ENCODE measurements at regions not wholly inside any gene's neighbourhood (a gene's known extent, or its start where the extent isn't known, plus 50 kb on each side); places are given as distances from the start of the nearest gene placed in this dataset.

GRCh38 chr17:83176623-83177583 lies 97.5 kb downstream of the METRNL start:
- FAIRE-seq = no peak
- DNase-seq (ENCODE audit: low spot score in 2 of 2) = no peak

- DNase-seq (ENCODE audit: low spot score in 2 of 2) (no peak), FAIRE-seq (no peak)
Observed at GRCh38 chr17:83177611-83178532, 98.5 kb downstream of the METRNL start.

GRCh38 chr17:83178533-83179304 lies 99.3 kb downstream of the METRNL start:
- FAIRE-seq (no peak), DNase-seq (ENCODE audit: low spot score in 2 of 2) (no peak)

GRCh38 chr17:83179374-83179773 lies 100.0 kb downstream of the METRNL start:
- DNase-seq (ENCODE audit: low spot score in 2 of 2) (no peak), FAIRE-seq (no peak)

- DNase-seq (ENCODE audit: low spot score in 2 of 2) (no peak), FAIRE-seq (no peak)
Observed at GRCh38 chr17:83179811-83180210, 100.4 kb downstream of the METRNL start.

- no peak for FAIRE-seq
- DNase-seq (ENCODE audit: low spot score in 2 of 2) = no peak
Observed at GRCh38 chr17:83180264-83180995, 101.0 kb downstream of the METRNL start.

- DNase-seq (ENCODE audit: low spot score in 2 of 2) (no peak), FAIRE-seq (no peak)
Observed at GRCh38 chr17:83180996-83181481, 101.6 kb downstream of the METRNL start.

GRCh38 chr17:83181991-83182619 lies 102.7 kb downstream of the METRNL start:
- no peak for FAIRE-seq
- DNase-seq (ENCODE audit: low spot score in 2 of 2) = no peak

- FAIRE-seq (no peak), DNase-seq (ENCODE audit: low spot score in 2 of 2) (no peak)
Observed at GRCh38 chr17:83182620-83183101, 103.3 kb downstream of the METRNL start.

DNA sequence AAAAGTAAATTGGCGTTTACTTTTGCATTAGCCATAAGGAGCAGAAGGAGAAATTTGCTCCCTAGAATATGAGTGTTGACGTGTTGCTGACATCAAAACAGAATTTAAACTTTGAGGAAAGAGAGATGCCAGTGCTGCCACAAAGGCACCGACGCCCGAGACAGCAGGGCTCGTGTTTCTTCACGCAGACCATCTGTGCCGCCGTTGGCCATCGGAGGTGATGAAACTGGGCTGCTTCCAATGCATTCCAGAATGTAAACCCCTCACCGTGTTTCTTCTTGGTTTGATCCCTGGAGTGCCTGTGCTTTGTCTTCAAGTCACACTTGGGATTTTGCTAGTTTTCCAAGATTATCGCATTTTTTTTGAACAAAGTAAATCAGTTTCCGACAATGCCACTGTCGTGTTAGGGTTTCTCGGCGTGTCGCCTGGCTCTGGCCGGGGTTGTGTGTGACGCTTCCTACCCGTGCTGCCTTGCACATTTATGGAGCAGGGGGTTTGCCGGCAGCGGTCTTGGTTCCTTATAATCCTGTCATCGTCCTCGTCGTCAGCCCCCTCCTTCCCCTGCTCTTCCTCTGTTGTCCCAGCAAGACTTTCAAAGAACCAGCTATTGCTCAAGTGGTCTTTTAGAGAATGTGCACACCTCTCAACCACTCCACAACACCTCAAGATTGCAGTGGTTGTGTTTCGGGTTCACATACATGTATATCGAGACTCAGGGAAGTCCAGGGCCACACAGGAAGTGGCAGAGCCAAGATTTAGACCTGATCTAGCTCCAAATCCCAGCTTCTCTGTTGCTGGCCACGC lies 103.9 kb downstream of the METRNL start:
- DNase-seq (ENCODE audit: low spot score in 2 of 2) = no peak
- no peak for FAIRE-seq

- FAIRE-seq (no peak), DNase-seq (ENCODE audit: low spot score in 2 of 2) (no peak)
Observed at GRCh38 chr17:83183951-83184506, 104.6 kb downstream of the METRNL start.

DNA sequence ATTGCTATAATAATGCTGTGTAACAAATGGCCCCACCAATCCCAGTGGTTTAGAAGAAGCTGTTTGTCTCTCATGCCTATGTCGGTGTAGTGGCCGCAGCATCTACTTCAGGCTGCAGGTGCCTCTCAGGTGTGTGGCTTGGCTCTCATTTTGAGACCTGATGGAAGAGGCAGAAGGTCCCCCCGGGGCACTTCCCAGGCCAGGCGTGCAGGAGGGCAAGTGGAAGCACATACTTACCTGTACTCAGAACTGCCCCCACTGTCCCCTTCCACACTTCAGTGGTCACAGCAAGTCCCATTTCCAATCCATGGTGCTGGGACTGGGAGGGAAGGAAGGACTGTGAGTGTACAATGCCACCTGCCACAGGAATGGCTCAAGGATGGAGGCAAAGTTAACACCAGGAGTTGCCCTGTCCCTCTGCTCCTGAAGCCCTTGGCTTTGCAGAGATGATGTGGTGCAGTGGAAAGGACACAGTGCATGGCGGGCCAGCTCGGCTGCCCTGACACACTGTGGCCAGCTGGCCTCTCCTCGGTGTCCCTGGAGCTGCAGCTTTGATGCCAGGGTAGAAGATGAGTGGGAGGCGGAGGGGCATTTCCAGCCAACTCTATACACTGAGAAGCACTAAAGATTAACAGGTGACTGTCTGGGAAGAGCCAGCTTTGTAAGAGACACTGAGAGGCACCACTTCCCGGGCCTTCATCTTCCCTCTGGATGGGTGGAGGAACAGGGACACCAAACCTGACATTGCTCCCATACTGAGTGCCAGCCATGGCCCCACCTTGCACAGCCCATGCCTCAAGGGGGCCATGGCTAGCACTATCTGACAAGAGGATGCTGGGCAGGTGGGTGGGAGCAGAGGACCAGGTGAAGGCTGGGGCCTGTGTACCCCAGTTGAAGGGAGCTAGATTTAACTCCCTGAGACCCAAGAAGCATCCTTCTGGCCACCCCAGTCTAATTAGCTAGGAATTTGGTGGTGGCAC lies 105.9 kb downstream of the METRNL start:
- FAIRE-seq = no peak
- DNase-seq (ENCODE audit: low spot score in 2 of 2) = no peak

- DNase-seq (ENCODE audit: low spot score in 2 of 2) (no peak), FAIRE-seq (no peak)
Observed at GRCh38 chr17:83186226-83186625, 106.8 kb downstream of the METRNL start.

GRCh38 chr17:83186751-83187421 lies 107.5 kb downstream of the METRNL start:
- no peak for DNase-seq (ENCODE audit: low spot score in 2 of 2)
- FAIRE-seq = no peak

DNA sequence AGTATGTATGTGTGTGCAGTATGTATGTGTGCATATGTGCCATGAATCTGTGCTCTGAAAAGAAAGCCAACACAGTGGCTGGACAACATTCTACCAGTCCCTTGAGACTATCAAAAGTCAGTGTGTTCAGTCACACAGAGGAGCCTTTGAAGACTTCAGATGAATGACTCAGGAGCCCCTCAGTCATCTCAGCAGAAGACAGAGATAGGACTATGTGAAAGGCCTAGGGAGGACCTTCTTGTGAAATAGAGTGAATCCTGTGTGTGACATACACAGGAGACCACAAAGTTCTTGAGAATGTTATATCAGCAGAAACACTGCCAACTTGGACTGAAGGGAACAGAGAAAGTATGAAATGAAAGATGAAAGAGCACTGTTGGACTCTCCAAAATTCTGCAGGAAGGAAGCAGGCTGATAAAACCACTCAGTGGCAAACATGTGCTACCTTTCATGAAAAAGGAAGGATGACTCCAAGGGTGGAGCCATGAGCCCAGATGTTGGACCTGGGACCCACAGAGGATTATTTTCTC lies 108.4 kb downstream of the METRNL start:
- FAIRE-seq (no peak), DNase-seq (ENCODE audit: low spot score in 2 of 2) (no peak)

Measured in frontal cortex (tissue), 3 donors.